Tibial nerve (tissue), 4 donors: ENCODE measurements at regions not wholly inside any gene's neighbourhood (a gene's known extent, or its start where the extent isn't known, plus 50 kb on each side); places are given as distances from the start of the nearest gene placed in this dataset.

Source experiments
- DNase-seq, 2 donors: peaks; one replicate each; pipeline ENCODE4 v3.0.0-alpha.2; 2019; ENCODE audit warnings: low spot score in 2 of 2
- H3K27ac ChIP-seq, 4 donors: fragments of 200-600 bp; sonication (generic) in 3 of 4; one replicate each; pipeline ENCODE4 v1.5.1; 2017 to 2019; ENCODE audit warnings: mild to moderate bottlenecking in 1 of 4
- H3K27me3 ChIP-seq, 2 donors: fragments of 200-600 bp; sonication (generic) in 1 of 2; one replicate each; pipeline versions ENCODE4 v1.5.1 to v1.6.0; 2017 to 2019
- H3K36me3 ChIP-seq, 3 donors: fragments of 200-600 bp; sonication (generic); one replicate each; pipeline ENCODE4 v1.5.1; 2018 to 2019
- H3K4me1 ChIP-seq, 4 donors: fragments of 200-600 bp; sonication (generic) in 3 of 4; one replicate each; pipeline ENCODE4 v1.5.1; 2017 to 2019
- H3K4me3 ChIP-seq, 4 donors: fragments of 200-600 bp; sonication (generic) in 3 of 4; one replicate each; pipeline ENCODE4 v1.5.1; 2017 to 2019; ENCODE audit warnings: mild to moderate bottlenecking in 1 of 4, moderate library complexity in 1 of 4
- H3K9me3 ChIP-seq, 4 donors: fragments of 200-600 bp; sonication (generic) in 3 of 4; one replicate each; pipeline ENCODE4 v1.5.1; 2017 to 2019
- CTCF ChIP-seq, 5 experiments: fragments of 200-600 bp in 3 of 5; fragments of 450-650 bp in 2 of 5; sonication (generic) in 3 of 5; IDR thresholded peaks; one replicate each; pipeline ENCODE4 v1.5.1; 2016 to 2019; ENCODE audit warnings: antibody characterized with exemption in 5 of 5, mild to moderate bottlenecking in 3 of 5, moderate library complexity in 2 of 5
- EP300 ChIP-seq, 2 donors: sonication (generic); formaldehyde crosslinking; IDR thresholded peaks; one replicate each; pipeline ENCODE4 v1.6.1; 2017; ENCODE audit warnings: antibody characterized with exemption in 2 of 2, mild to moderate bottlenecking in 1 of 2
- POLR2A ChIP-seq, 2 donors: fragments of 450-650 bp; IDR thresholded peaks; one replicate each; pipeline ENCODE4 v1.6.1; 2017; ENCODE audit warnings: antibody characterized with exemption in 2 of 2, mild to moderate bottlenecking in 2 of 2, moderate library complexity in 2 of 2
- WGBS, 2 donors: methylation state at CpG; one replicate each; pipeline ENCODE4 v1.1.5; 2018; 5-methylcytosine and 5-hydroxymethylcytosine counted together

DNA sequence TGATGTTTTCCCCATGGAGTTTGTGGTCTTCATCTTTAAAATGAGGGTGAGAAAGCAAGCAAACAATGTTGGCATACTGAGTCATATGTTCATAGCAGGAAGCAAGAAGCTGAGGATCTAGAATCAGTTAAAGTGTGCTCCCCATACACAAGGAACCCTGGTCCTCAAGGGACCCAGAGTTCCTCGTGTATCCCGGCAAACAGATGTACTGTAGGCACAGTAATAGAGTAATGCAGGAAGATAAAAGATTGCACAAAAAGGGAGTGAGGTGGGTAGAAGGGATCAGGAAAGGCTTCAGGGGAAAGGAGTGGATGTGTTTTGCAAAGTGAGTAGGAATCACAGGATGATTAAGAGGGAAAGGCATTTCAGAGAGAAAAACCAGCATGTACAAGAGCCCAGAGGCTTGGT is 412.3 kb upstream of the CDH11 start:
- no peaks in the 10 kb centered on the region for H3K9me3 ChIP-seq
- DNase-seq = no peak
- no peak for TF ChIP-seq CTCF (IDR thresholded peaks at IDR 0.05)
- TF ChIP-seq POLR2A (IDR thresholded peaks at IDR 0.05) = no peak
- TF ChIP-seq EP300 (IDR thresholded peaks at IDR 0.05) = no peak
- no peak overlapping the region for H3K27ac ChIP-seq
- WGBS, 2 donors = 54 to 67% methylated on average over 2 of the region's 2 CpGs
- no peaks in the 10 kb centered on the region for H3K4me1 ChIP-seq
- no peaks in the 10 kb centered on the region for H3K27me3 ChIP-seq
- H3K4me3 ChIP-seq = no peak overlapping the region
- no peaks in the 10 kb centered on the region for H3K36me3 ChIP-seq

GRCh38 chr16:65532846-65533245 is 411.0 kb upstream of the CDH11 start:
- H3K9me3 ChIP-seq = peaks cover 0 to 1% (median 0%) of the 10 kb centered on the region in 4 donors
- H3K27ac ChIP-seq = peak overlapping the region in 1 of 4 donors; percentile 11
- DNase-seq = no peak
- TF ChIP-seq POLR2A (IDR thresholded peaks at IDR 0.05) = no peak
- no peak for TF ChIP-seq EP300 (IDR thresholded peaks at IDR 0.05)
- no peak for TF ChIP-seq CTCF (IDR thresholded peaks at IDR 0.05)
- H3K4me3 ChIP-seq = no peak overlapping the region
- WGBS, 2 donors = 81% methylated on average over 2 of the region's 2 CpGs
- H3K4me1 ChIP-seq = no peaks in the 10 kb centered on the region
- H3K36me3 ChIP-seq = no peaks in the 10 kb centered on the region
- no peaks in the 10 kb centered on the region for H3K27me3 ChIP-seq

- H3K9me3 ChIP-seq = peaks cover 0 to 7% (median 0%) of the 10 kb centered on the region in 4 donors
- H3K4me1 ChIP-seq = no peaks in the 10 kb centered on the region
- no peak for TF ChIP-seq EP300 (IDR thresholded peaks at IDR 0.05)
- TF ChIP-seq POLR2A (IDR thresholded peaks at IDR 0.05) = no peak
- no peak for TF ChIP-seq CTCF (IDR thresholded peaks at IDR 0.05)
- peak overlapping the region in 3 of 4 donors; percentile 17 to 27 (median 20) for H3K4me3 ChIP-seq
- no peaks in the 10 kb centered on the region for H3K27me3 ChIP-seq
- WGBS, 2 donors = 21 to 22% methylated on average over 6 of the region's 6 CpGs
- no peak for DNase-seq
- H3K36me3 ChIP-seq = no peaks in the 10 kb centered on the region
- H3K27ac ChIP-seq = peak overlapping the region in 1 of 4 donors; percentile 11
Observed at GRCh38 chr16:65532258-65532657, 410.4 kb upstream of the CDH11 start.

GRCh38 chr16:65531475-65531874 is 409.6 kb upstream of the CDH11 start:
- no peak for DNase-seq
- TF ChIP-seq POLR2A (IDR thresholded peaks at IDR 0.05) (no peak), EP300 (IDR thresholded peaks at IDR 0.05) (no peak), CTCF (IDR thresholded peaks at IDR 0.05) (no peak)
- H3K4me3 ChIP-seq = no peak overlapping the region
- WGBS, 2 donors = 60 to 63% methylated on average over 4 of the region's 4 CpGs
- no peaks in the 10 kb centered on the region for H3K36me3 ChIP-seq
- H3K27ac ChIP-seq = no peak overlapping the region
- H3K27me3 ChIP-seq = no peaks in the 10 kb centered on the region
- no peaks in the 10 kb centered on the region for H3K4me1 ChIP-seq
- peaks cover 0 to 11% (median 0%) of the 10 kb centered on the region in 4 donors for H3K9me3 ChIP-seq

DNA sequence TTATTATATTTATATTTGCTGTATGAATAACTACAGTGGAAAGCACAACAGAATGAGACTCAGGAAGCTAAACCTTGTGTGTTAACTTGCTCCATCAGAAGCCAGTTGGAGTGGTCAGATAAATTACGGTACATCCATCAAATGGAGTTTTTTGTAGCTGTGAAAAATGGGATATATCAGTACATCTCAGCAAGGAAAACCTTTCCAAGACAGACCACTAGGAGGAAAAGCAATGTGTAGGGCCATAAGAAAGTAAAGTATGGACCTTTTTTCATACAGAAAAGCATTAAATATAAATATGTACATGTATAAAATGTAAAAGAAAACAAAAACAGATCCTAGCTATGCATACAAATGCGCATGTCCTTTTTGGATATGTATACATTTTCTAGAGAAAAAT is 403.8 kb upstream of the CDH11 start:
- TF ChIP-seq POLR2A (IDR thresholded peaks at IDR 0.05) = no peak
- no peak for TF ChIP-seq EP300 (IDR thresholded peaks at IDR 0.05)
- no peak for TF ChIP-seq CTCF (IDR thresholded peaks at IDR 0.05)
- Histone ChIP-seq H3K27me3 (no peaks in the 10 kb centered on the region), H3K4me3 (no peak overlapping the region), H3K4me1 (peaks cover 0 to 9% (median 4%) of the 10 kb centered on the region in 4 donors), H3K9me3 (peaks cover 0 to 11% (median 0%) of the 10 kb centered on the region in 4 donors), H3K36me3 (no peaks in the 10 kb centered on the region), H3K27ac (no peak overlapping the region)
- 94 to 99% methylated on average over 2 of the region's 2 CpGs for WGBS, 2 donors
- DNase-seq = no peak
